HCT116 (cell line): ENCODE measurements at regions not wholly inside any gene's neighbourhood (a gene's known extent, or its start where the extent isn't known, plus 50 kb on each side); places are given as distances from the start of the nearest gene placed in this dataset.

Source experiments
- ATAC-seq: fragments of 200-7000 bp; cut with Tn5 transposase; 2 replicates; pipeline ENCODE4 v1.9.1; 2020; ENCODE audit warnings: mild to moderate bottlenecking, moderate library complexity
- BruUV-seq: library from RNA; stranded (reverse); fragments of 400-500 nt; replicated peaks from 2 replicates; lab custom pipeline; 2021; lab: Mats Ljungman, UMichigan
- CTCF ChIA-PET: fragments of 300-600 bp; sonication (Branson Sonifier 250); formaldehyde crosslinking; loops from one replicate; lab custom pipeline; 2021; ENCODE audit warnings: antibody characterized with exemption; lab: Charles Lee
- POLR2A ChIA-PET: fragments of 300-600, 350-600 bp; sonication (Branson Sonifier 250); formaldehyde crosslinking; loops from one replicate; lab custom pipeline; 2021; ENCODE audit warnings: antibody characterized with exemption; lab: Charles Lee
- RAD21 ChIA-PET, 2 experiments: fragments of 300-600 bp; sonication (Branson Sonifier 250); formaldehyde crosslinking; loops; one replicate each; lab custom pipeline; 2023; ENCODE audit warnings: low total read pairs in 2 of 2; ENCODE audit not compliant: uncharacterized antibody in 2 of 2, unreplicated experiment in 2 of 2, low non-redundant PET in 1 of 2; lab: Charles Lee
- DNase-seq: peaks from one replicate; pipeline ENCODE4 v3.0.0-alpha.2; 2010; ENCODE audit warnings: low read depth, low spot score
- H2AFZ ChIP-seq: fragments of 200-600 bp; shearing (Covaris generic), sonication (generic); 2 replicates; pipeline ENCODE4 v1.6.1; 2017; ENCODE audit warnings: low read depth, mixed run types, mixed read lengths, antibody characterized with exemption, low read length; ENCODE audit not compliant: poor library complexity, severe bottlenecking
- H3K27ac ChIP-seq: 2 replicates; pipeline ENCODE4 v1.5.1; 2012; ENCODE audit warnings: low read depth, low read length
- H3K27me3 ChIP-seq: fragments of 200-600 bp; sonication (generic); 2 replicates; pipeline ENCODE4 v1.6.1; 2016; ENCODE audit warnings: mixed run types, low read length, mixed read lengths; ENCODE audit not compliant: insufficient read depth
- H3K36me3 ChIP-seq, 2 experiments: fragments of 200-500 bp in 1 of 2; fragments of 200-600 bp in 1 of 2; sonication (Bioruptor generic) in 1 of 2; sonication (generic) in 1 of 2; 2 replicates each; pipeline versions ENCODE4 v1.5.1 to v1.6.1; 2014 to 2016; ENCODE audit warnings: low read length in 2 of 2, inconsistent platforms in 1 of 2, mixed read lengths in 1 of 2, mixed run types in 1 of 2; ENCODE audit not compliant: insufficient read depth in 2 of 2, control insufficient read depth in 1 of 2
- H3K4me1 ChIP-seq, 2 experiments: fragments of 200-600 bp in 1 of 2; sonication (generic) in 1 of 2; 2 replicates each; pipeline versions ENCODE4 v1.5.1 to v1.6.1; 2012 to 2017; ENCODE audit warnings: low read length in 2 of 2, inconsistent platforms in 1 of 2, mild to moderate bottlenecking in 1 of 2, mixed read lengths in 1 of 2, mixed run types in 1 of 2, moderate library complexity in 1 of 2; ENCODE audit not compliant: insufficient read depth in 2 of 2, control insufficient read depth in 1 of 2
- H3K4me2 ChIP-seq: fragments of 200-600 bp; sonication (generic); 2 replicates; pipeline ENCODE4 v1.6.1; 2017; ENCODE audit warnings: mixed run types, low read length, mixed read lengths
- H3K4me3 ChIP-seq, 2 experiments: fragments of 200-600 bp in 1 of 2; sonication (generic) in 1 of 2; replicated peaks in 1 of 2; 2 replicates each; pipeline ENCODE4 v1.5.1; 2011 to 2016; ENCODE audit warnings: low read length in 2 of 2, control low read depth in 1 of 2, low read depth in 1 of 2, mild to moderate bottlenecking in 1 of 2, mixed read lengths in 1 of 2, mixed run types in 1 of 2
- H3K79me2 ChIP-seq: fragments of 200-600 bp; sonication (generic); 2 replicates; pipeline ENCODE4 v1.6.1; 2017; ENCODE audit warnings: mild to moderate bottlenecking, mixed run types, low read length, moderate library complexity, mixed read lengths; ENCODE audit not compliant: insufficient read depth
- H3K9ac ChIP-seq: fragments of 200-600 bp; sonication (generic); 2 replicates; pipeline ENCODE4 v1.6.1; 2016; ENCODE audit warnings: low read length, mixed read lengths
- H3K9me2 ChIP-seq: fragments of 200-600 bp; sonication (generic), shearing (Covaris generic); 2 replicates; pipeline ENCODE4 v1.6.1; 2017; ENCODE audit warnings: mixed run types, mild to moderate bottlenecking, moderate library complexity; ENCODE audit not compliant: insufficient read depth
- H3K9me3 ChIP-seq, 2 experiments: fragments of 200-500 bp in 1 of 2; fragments of 200-600 bp in 1 of 2; sonication (Bioruptor generic) in 1 of 2; sonication (generic) in 1 of 2; 2 replicates each; pipeline ENCODE4 v1.6.1; 2014 to 2017; ENCODE audit warnings: low read length in 2 of 2, mixed read lengths in 2 of 2, inconsistent platforms in 1 of 2, low read depth in 1 of 2, mild to moderate bottlenecking in 1 of 2, mixed run types in 1 of 2, moderate library complexity in 1 of 2; ENCODE audit not compliant: control insufficient read depth in 1 of 2, insufficient read depth in 1 of 2
- H4K20me1 ChIP-seq: fragments of 200-600 bp; sonication (generic), shearing (Covaris generic); 2 replicates; pipeline ENCODE4 v1.6.1; 2017; ENCODE audit warnings: mixed run types, mild to moderate bottlenecking, moderate library complexity; ENCODE audit not compliant: insufficient read depth
- ATF3 ChIP-seq: IDR thresholded peaks from 2 replicates; pipeline ENCODE4 v1.6.1; 2012
- CBX3 ChIP-seq: IDR thresholded peaks from 2 replicates; pipeline ENCODE4 v1.6.1; 2012; ENCODE audit warnings: low read depth
- CEBPB ChIP-seq: IDR thresholded peaks from 2 replicates; pipeline ENCODE4 v1.6.1; 2012; ENCODE audit warnings: low read depth
- EGR1 ChIP-seq: IDR thresholded peaks from 2 replicates; pipeline ENCODE4 v1.6.1; 2012; ENCODE audit warnings: low read depth
- ELF1 ChIP-seq: IDR thresholded peaks from 2 replicates; pipeline ENCODE4 v1.6.1; 2012; ENCODE audit warnings: low read depth, borderline replicate concordance
- EZH2 ChIP-seq: fragments of 200-600 bp; sonication (generic); IDR thresholded peaks from 2 replicates; pipeline ENCODE4 v1.6.1; 2017; ENCODE audit warnings: antibody characterized with exemption, mixed run types
- EZH2phosphoT487 ChIP-seq: fragments of 200-600 bp; IDR thresholded peaks from 2 replicates; pipeline ENCODE4 v1.6.1; 2018; ENCODE audit warnings: antibody characterized with exemption, borderline replicate concordance
- FOSL1 ChIP-seq: IDR thresholded peaks from 2 replicates; pipeline ENCODE4 v1.6.1; 2012; ENCODE audit warnings: low read depth
- MAX ChIP-seq: IDR thresholded peaks from 2 replicates; pipeline ENCODE4 v1.6.1; 2012
- POLR2A ChIP-seq: IDR thresholded peaks from 2 replicates; pipeline ENCODE4 v1.7.0; 2011; ENCODE audit warnings: borderline replicate concordance; ENCODE audit not compliant: insufficient read depth, insufficient read length; ENCODE audit errors: extremely low read depth
- POLR2AphosphoS5 ChIP-seq: IDR thresholded peaks from 2 replicates; pipeline ENCODE4 v1.6.1; 2011; ENCODE audit warnings: mild to moderate bottlenecking, low read depth, low read length, moderate library complexity
- SRF ChIP-seq: IDR thresholded peaks from 2 replicates; pipeline ENCODE4 v1.6.1; 2012; ENCODE audit warnings: low read depth
- ZBTB33 ChIP-seq: IDR thresholded peaks from 2 replicates; pipeline ENCODE4 v1.6.1; 2011; ENCODE audit warnings: mild to moderate bottlenecking, low read length, moderate library complexity; ENCODE audit not compliant: insufficient replicate concordance; ENCODE audit errors: extremely low read depth
- ZFX ChIP-seq: fragments of 450-650 bp; IDR thresholded peaks from 2 replicates; pipeline ENCODE4 v1.6.1; 2017
- ZNF274 ChIP-seq: fragments of 200-500 bp; sonication (Bioruptor generic); IDR thresholded peaks from 2 replicates; pipeline ENCODE4 v1.6.1; 2014; ENCODE audit warnings: mild to moderate bottlenecking, low read depth, low read length, inconsistent platforms
- intact Hi-C: fragments of 100-400 bp; cut with micrococcal nuclease; formaldehyde crosslinking; loops from 2 replicates; pipeline ENCODE4 v1.10.0; 2022

- RAD21 ChIA-PET: no interaction called here
- Histone ChIP-seq H3K4me3 (no peak overlapping the region), H3K36me3 (no peaks in the 10 kb centered on the region), H3K27me3 (no peaks in the 10 kb centered on the region), H2AFZ (peak overlapping the region; percentile 98), H3K9ac (no peak overlapping the region), H3K79me2 (no peaks in the 10 kb centered on the region), H4K20me1 (no peaks in the 10 kb centered on the region), H3K27ac (no peak overlapping the region), H3K9me2 (no peaks in the 10 kb centered on the region), H3K4me2 (no peak overlapping the region), H3K4me1 (peaks cover 0 to 16% of the 10 kb centered on the region in 2 experiments; a peak in 2 of 4 replicates), H3K9me3 (no peaks in the 10 kb centered on the region)
- intact Hi-C loops: no loop called here
- POLR2A ChIA-PET: no interaction called here
- ATAC-seq (no peak), DNase-seq (no peak)
- CTCF ChIA-PET: no interaction called here
- BruUV-seq: no TSS peak
- TF ChIP-seq ELF1 (no peak), POLR2A (no peak), EZH2 (no peak), MAX (no peak), EZH2phosphoT487 (no peak), POLR2AphosphoS5 (no peak), ZNF274 (no peak), ZFX (no peak), FOSL1 (no peak), ZBTB33 (no peak), CEBPB (no peak), CBX3 (no peak), EGR1 (no peak), SRF (no peak), ATF3 (no peak)
These were observed 215.8 kb upstream of the DAB2 start for GRCh38 chr5:39640552-39640951.
